ENCODE measurements at regions not wholly inside any gene's neighbourhood (a gene's known extent, or its start where the extent isn't known, plus 50 kb on each side); places are given as distances from the start of the nearest gene placed in this dataset.
A peak's percentile ranks its signal among the peaks of the same experiment; 100 is the strongest.

DNA sequence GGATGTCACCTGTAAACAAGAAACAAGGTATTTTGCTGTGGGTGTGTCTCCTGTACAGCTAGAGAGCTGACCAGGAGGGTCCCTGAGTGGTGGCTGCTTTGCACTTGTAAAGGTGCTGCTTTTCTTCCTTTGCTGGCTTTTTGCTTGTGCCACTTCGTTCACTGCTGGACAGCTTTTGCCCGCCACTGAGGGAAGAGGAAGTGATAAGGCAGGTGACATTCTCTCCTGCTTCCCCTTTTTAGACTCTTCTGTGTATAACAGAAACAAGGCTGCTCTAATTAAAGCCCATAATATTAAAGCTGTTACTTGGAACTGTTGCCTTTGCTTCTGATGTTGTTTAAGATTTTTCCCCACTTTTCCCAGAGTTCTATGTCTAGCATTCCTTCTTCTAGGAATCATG lies 218.6 kb upstream of the TSPY4 start:
- TF ChIP-seq POLR2AphosphoS5 (IDR thresholded peaks at IDR 0.05; ENCODE audit: low read depth, low read length) (no peak), SPI1 (IDR thresholded peaks at IDR 0.05; ENCODE audit: low read depth, low read length) (peak; percentile 40; the same call in 1 of the 2 replicates), POLR2A (IDR thresholded peaks at IDR 0.05; ENCODE audit: low read depth, low read length) (no peak), POU2F2 (IDR thresholded peaks at IDR 0.05; ENCODE audit: low read depth, low read length) (no peak), TAF1 (IDR thresholded peaks at IDR 0.05; ENCODE audit: low read depth, low read length) (no peak), PAX5 (IDR thresholded peaks at IDR 0.05; ENCODE audit: insufficient read depth, low read length, severe bottlenecking) (no peak)
